CD4-positive, alpha-beta T cell (primary cell): ENCODE measurements at regions not wholly inside any gene's neighbourhood (a gene's known extent, or its start where the extent isn't known, plus 50 kb on each side); places are given as distances from the start of the nearest gene placed in this dataset.

ENCODE experiments used
- ATAC-seq: fragments of 200-7000 bp; cut with Tn5 transposase; one replicate; pipeline ENCODE4 v1.10.0; 2022; ENCODE audit warnings: mild to moderate bottlenecking; ENCODE audit not compliant: poor library complexity
- CTCF ChIA-PET: fragments of 350-600 bp; sonication (Branson Sonifier 250); formaldehyde crosslinking; loops from one replicate; lab custom pipeline; 2021; ENCODE audit warnings: antibody characterized with exemption, inconsistent platforms; lab: Charles Lee
- POLR2A ChIA-PET: fragments of 350-600 bp; sonication (Branson Sonifier 250); formaldehyde crosslinking; loops from one replicate; lab custom pipeline; 2021; ENCODE audit warnings: antibody characterized with exemption, inconsistent platforms; lab: Charles Lee
- DNase-seq, 14 experiments: peaks; one replicate each; pipeline ENCODE4 v3.0.0-alpha.2; 2013 to 2020; ENCODE audit warnings: mixed read lengths in 2 of 14
- H3K27ac ChIP-seq, 2 donors: one replicate each; pipeline versions ENCODE4 v1.5.1 to v1.7.0; 2013; ENCODE audit warnings: low read length in 2 of 2, low read depth in 1 of 2, mild to moderate bottlenecking in 1 of 2
- H3K27me3 ChIP-seq, 2 experiments: 1 replicate in 1 of 2; 2 replicates in 1 of 2; pipeline versions ENCODE4 v1.6.1 to v1.7.0; 2013; ENCODE audit warnings: low read length in 2 of 2, control low read depth in 1 of 2, mild to moderate bottlenecking in 1 of 2, moderate library complexity in 1 of 2; ENCODE audit not compliant: insufficient read depth in 2 of 2, control insufficient read depth in 1 of 2
- H3K36me3 ChIP-seq: one replicate; pipeline ENCODE4 v1.6.1; 2013; ENCODE audit warnings: low read length, control low read depth; ENCODE audit not compliant: insufficient read depth
- H3K4me1 ChIP-seq: one replicate; pipeline ENCODE4 v1.6.1; 2013; ENCODE audit warnings: low read length, control low read depth; ENCODE audit not compliant: insufficient read depth
- H3K4me3 ChIP-seq: one replicate; pipeline ENCODE4 v1.5.1; 2013; ENCODE audit warnings: mild to moderate bottlenecking, low read length, moderate library complexity
- H3K9me3 ChIP-seq, 2 experiments: 1 replicate in 1 of 2; 2 replicates in 1 of 2; pipeline versions ENCODE4 v1.6.1 to v1.7.0; 2013; ENCODE audit warnings: low read length in 2 of 2, mild to moderate bottlenecking in 2 of 2, control low read depth in 1 of 2, moderate library complexity in 1 of 2; ENCODE audit not compliant: control insufficient read depth in 1 of 2, insufficient read depth in 1 of 2
- H3K27ac Mint-ChIP-seq: one replicate; pipeline ENCODE4 v1.8.0; 2020; ENCODE audit warnings: mixed read lengths
- H3K27me3 Mint-ChIP-seq: one replicate; pipeline ENCODE4 v1.8.0; 2021; ENCODE audit warnings: mixed read lengths
- H3K36me3 Mint-ChIP-seq: one replicate; pipeline ENCODE4 v1.8.0; 2021; ENCODE audit warnings: low read depth, mixed read lengths
- H3K4me1 Mint-ChIP-seq: one replicate; pipeline ENCODE4 v1.8.0; 2021; ENCODE audit warnings: low read depth, mixed read lengths
- H3K4me3 Mint-ChIP-seq: one replicate; pipeline ENCODE4 v1.8.0; 2020; ENCODE audit warnings: mild to moderate bottlenecking, mixed read lengths
- H3K9me3 Mint-ChIP-seq: one replicate; pipeline ENCODE4 v1.8.0; 2020; ENCODE audit warnings: mixed read lengths
- CTCF ChIP-seq: fragments of 200-600 bp; IDR thresholded peaks from one replicate; pipeline ENCODE4 v1.8.0; 2022; ENCODE audit warnings: antibody characterized with exemption, mild to moderate bottlenecking
- intact Hi-C, 2 experiments: fragments of 100-400 bp; cut with DNase I in 1 of 2; cut with micrococcal nuclease in 1 of 2; formaldehyde crosslinking; loops; one replicate each; pipeline versions ENCODE4 v1.15.1 to v1.9.0; 2023 to 2025; cut with DNase I, micrococcal nuclease

GRCh38 chr16:9226924-9227323 lies 135.5 kb downstream of the HAPSTR1 start:
- Histone ChIP-seq H3K9me3 (no peaks in the 10 kb centered on the region), H3K27me3 (no peaks in the 10 kb centered on the region), H3K4me3 (no peak overlapping the region), H3K27ac (no peak overlapping the region), H3K36me3 (no peaks in the 10 kb centered on the region), H3K4me1 (no peaks in the 10 kb centered on the region)
- TF ChIP-seq CTCF = no peak
- no peak for DNase-seq
- intact Hi-C loops = no loop called here
- ChIA-PET POLR2A (no interaction called here), CTCF (no interaction called here)
- Mint-ChIP-seq H3K4me3 (no peak overlapping the region), H3K4me1 (no peaks in the 10 kb centered on the region), H3K27ac (no peak overlapping the region), H3K36me3 (no peaks in the 10 kb centered on the region), H3K27me3 (peaks cover 21% of the 10 kb centered on the region), H3K9me3 (peaks cover 3% of the 10 kb centered on the region)
- ATAC-seq = no peak

DNA sequence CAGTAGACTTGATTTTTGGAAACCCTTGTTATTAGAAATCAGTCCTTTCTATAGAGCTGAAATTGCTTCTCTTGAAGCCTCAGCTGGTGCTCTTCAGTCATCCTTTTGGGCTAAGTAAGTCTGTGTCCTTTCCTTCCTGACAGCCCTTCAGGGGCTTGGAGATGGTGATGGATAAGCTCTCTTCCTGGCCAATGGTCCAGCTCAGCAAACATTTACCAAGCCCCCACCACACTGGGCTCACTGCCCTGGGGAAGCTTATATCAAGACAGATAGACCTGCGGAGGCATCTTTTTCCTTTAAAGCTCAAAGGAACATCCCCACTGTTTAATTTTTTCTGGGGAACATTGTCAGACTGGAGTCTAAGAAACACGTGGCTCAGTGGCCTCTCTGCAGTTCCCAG lies 139.6 kb downstream of the HAPSTR1 start:
- Mint-ChIP-seq H3K9me3 (no peaks in the 10 kb centered on the region), H3K27me3 (peaks cover 31% of the 10 kb centered on the region), H3K4me3 (no peak overlapping the region), H3K36me3 (no peaks in the 10 kb centered on the region), H3K27ac (no peak overlapping the region), H3K4me1 (no peaks in the 10 kb centered on the region)
- Histone ChIP-seq H3K27me3 (no peaks in the 10 kb centered on the region), H3K4me3 (no peak overlapping the region), H3K36me3 (no peaks in the 10 kb centered on the region), H3K27ac (no peak overlapping the region), H3K4me1 (no peaks in the 10 kb centered on the region), H3K9me3 (no peaks in the 10 kb centered on the region)
- ChIA-PET CTCF (no interaction called here), POLR2A (no interaction called here)
- DNase-seq = no peak
- intact Hi-C loops = no loop called here
- no peak for TF ChIP-seq CTCF
- no peak for ATAC-seq

GRCh38 chr16:9232102-9232770 lies 140.8 kb downstream of the HAPSTR1 start:
- Histone ChIP-seq H3K27ac (no peak overlapping the region), H3K4me3 (no peak overlapping the region), H3K27me3 (no peaks in the 10 kb centered on the region), H3K36me3 (no peaks in the 10 kb centered on the region), H3K9me3 (no peaks in the 10 kb centered on the region), H3K4me1 (no peaks in the 10 kb centered on the region)
- ATAC-seq (no peak), DNase-seq (no peak)
- ChIA-PET POLR2A (no interaction called here), CTCF (no interaction called here)
- H3K27ac Mint-ChIP-seq = no peak overlapping the region
- intact Hi-C loops = no loop called here
- no peak for TF ChIP-seq CTCF
- H3K4me3 Mint-ChIP-seq = no peak overlapping the region
- peaks cover 31% of the 10 kb centered on the region for H3K27me3 Mint-ChIP-seq
- H3K36me3 Mint-ChIP-seq = no peaks in the 10 kb centered on the region
- no peaks in the 10 kb centered on the region for H3K9me3 Mint-ChIP-seq
- H3K4me1 Mint-ChIP-seq = no peaks in the 10 kb centered on the region
